H1 (cell line): ENCODE measurements at regions not wholly inside any gene's neighbourhood (a gene's known extent, or its start where the extent isn't known, plus 50 kb on each side); places are given as distances from the start of the nearest gene placed in this dataset.
A peak's percentile ranks its signal among the peaks of the same experiment; 100 is the strongest.

ENCODE experiments used
- CTCF ChIA-PET: fragments of 300-600 bp; sonication (Branson Sonifier 250); formaldehyde crosslinking; loops from one replicate; lab custom pipeline; 2021; ENCODE audit not compliant: partially characterized antibody; lab: Charles Lee
- POLR2A ChIA-PET: fragments of 300-600 bp; sonication (Branson Sonifier 250); formaldehyde crosslinking; loops from one replicate; lab custom pipeline; 2021; ENCODE audit warnings: inconsistent platforms; ENCODE audit not compliant: partially characterized antibody; lab: Charles Lee
- DNase-seq, 2 experiments: peaks; one replicate each; pipeline versions ENCODE4 v3.0.0 to v3.0.0-alpha.2; 2010 to 2022; ENCODE audit warnings: low spot score in 2 of 2, low read depth in 1 of 2, mixed read lengths in 1 of 2
- FAIRE-seq: peaks from 2 replicates; lab custom pipeline; 2011; peaks lifted over from hg19 to GRCh38; lab: Jason Lieb, UNC
- H2AFZ ChIP-seq: 2 replicates; pipeline ENCODE4 v1.8.1; 2012; ENCODE audit warnings: low read length, inconsistent platforms
- H2AK5ac ChIP-seq: 2 replicates; pipeline ENCODE4 v1.6.1; 2013; ENCODE audit warnings: low read depth, low read length
- H2BK120ac ChIP-seq: replicated peaks from 2 replicates; pipeline ENCODE3; 2013; ENCODE audit warnings: low read depth, low read length, inconsistent platforms
- H2BK12ac ChIP-seq: 2 replicates; pipeline ENCODE4 v1.6.1; 2013; ENCODE audit warnings: low read depth, low read length
- H2BK15ac ChIP-seq: 2 replicates; pipeline ENCODE4 v1.6.1; 2013; ENCODE audit warnings: low read length
- H2BK20ac ChIP-seq: 2 replicates; pipeline ENCODE4 v1.6.1; 2013; ENCODE audit warnings: low read length
- H2BK5ac ChIP-seq: 2 replicates; pipeline ENCODE4 v1.6.1; 2013; ENCODE audit warnings: low read depth, low read length
- H3K14ac ChIP-seq: 2 replicates; pipeline ENCODE4 v1.6.1; 2013; ENCODE audit warnings: inconsistent platforms; ENCODE audit not compliant: insufficient read length
- H3K18ac ChIP-seq: 2 replicates; pipeline ENCODE4 v1.6.1; 2013; ENCODE audit warnings: low read length; ENCODE audit errors: extremely low read depth
- H3K23ac ChIP-seq: 2 replicates; pipeline ENCODE4 v1.6.1; 2013; ENCODE audit warnings: inconsistent platforms; ENCODE audit not compliant: insufficient read length
- H3K23me2 ChIP-seq: 2 replicates; pipeline ENCODE4 v1.6.1; 2013; ENCODE audit warnings: low read depth, low read length
- H3K27ac ChIP-seq: 2 replicates; pipeline ENCODE4 v1.6.1; 2011; ENCODE audit warnings: low read depth, low read length, inconsistent platforms
- H3K27me3 ChIP-seq, 4 experiments: replicated peaks in 1 of 4; 1 replicate in 1 of 4; 2 replicates in 3 of 4; pipeline versions ENCODE4 v1.6.1 to v1.8.1; 2011 to 2013; ENCODE audit warnings: low read length in 3 of 4, mild to moderate bottlenecking in 3 of 4, inconsistent platforms in 2 of 4, mixed read lengths in 2 of 4, moderate library complexity in 1 of 4; ENCODE audit not compliant: control insufficient read depth in 3 of 4, insufficient read depth in 3 of 4; ENCODE audit errors: extremely low read depth in 1 of 4
- H3K36me3 ChIP-seq, 4 experiments: 2 replicates each; pipeline versions ENCODE4 v1.6.1 to v1.8.1; 2011 to 2013; ENCODE audit warnings: mild to moderate bottlenecking in 4 of 4, low read length in 3 of 4, moderate library complexity in 2 of 4, control low read depth in 1 of 4, inconsistent platforms in 1 of 4; ENCODE audit not compliant: insufficient read depth in 4 of 4, control insufficient read depth in 2 of 4
- H3K4ac ChIP-seq: replicated peaks from 2 replicates; pipeline ENCODE3; 2013; ENCODE audit warnings: low read length, low read depth, mixed read lengths, inconsistent platforms; ENCODE audit not compliant: insufficient read length
- H3K4me1 ChIP-seq, 4 experiments: replicated peaks in 1 of 4; 1 replicate in 1 of 4; 2 replicates in 3 of 4; pipeline versions ENCODE4 v1.6.1 to v1.8.1; 2011 to 2013; ENCODE audit warnings: low read length in 3 of 4, inconsistent platforms in 2 of 4, mixed read lengths in 1 of 4; ENCODE audit not compliant: insufficient read depth in 4 of 4, control insufficient read depth in 3 of 4
- H3K4me2 ChIP-seq, 2 experiments: 2 replicates each; pipeline versions ENCODE4 v1.6.1 to v1.8.1; 2011 to 2013; ENCODE audit warnings: low read depth in 2 of 2, low read length in 2 of 2, control low read depth in 1 of 2, inconsistent platforms in 1 of 2, mild to moderate bottlenecking in 1 of 2; ENCODE audit not compliant: insufficient read depth in 1 of 2
- H3K4me3 ChIP-seq, 4 experiments: fragments of 200-600, 300-600 bp in 1 of 4; sonication (generic), shearing (Covaris generic), sonication (Bioruptor Twin) in 1 of 4; 2 replicates each; pipeline versions ENCODE4 v1.5.1 to v1.8.1; 2011 to 2016; ENCODE audit warnings: low read length in 4 of 4, low read depth in 3 of 4, control low read depth in 2 of 4, inconsistent platforms in 2 of 4, mild to moderate bottlenecking in 2 of 4, mixed read lengths in 1 of 4, moderate library complexity in 1 of 4; ENCODE audit not compliant: insufficient read depth in 2 of 4; ENCODE audit errors: extremely low read depth in 1 of 4
- H3K56ac ChIP-seq: replicated peaks from 2 replicates; pipeline ENCODE3; 2013; ENCODE audit warnings: low read depth, mild to moderate bottlenecking, mixed read lengths, low read length, inconsistent platforms; ENCODE audit not compliant: insufficient read length
- H3K79me1 ChIP-seq: 2 replicates; pipeline ENCODE4 v1.6.1; 2013; ENCODE audit warnings: low read depth, low read length, control low read depth
- H3K79me2 ChIP-seq, 2 experiments: 2 replicates each; pipeline versions ENCODE4 v1.6.1 to v1.8.1; 2012 to 2013; ENCODE audit warnings: low read length in 2 of 2, mild to moderate bottlenecking in 2 of 2, inconsistent platforms in 1 of 2; ENCODE audit not compliant: insufficient read depth in 2 of 2, control insufficient read depth in 1 of 2
- H3K9ac ChIP-seq, 4 experiments: replicated peaks in 1 of 4; 1 replicate in 1 of 4; 2 replicates in 3 of 4; pipeline versions ENCODE4 v1.6.1 to v1.8.1; 2011 to 2013; ENCODE audit warnings: low read depth in 3 of 4, low read length in 3 of 4, control low read depth in 2 of 4, mild to moderate bottlenecking in 2 of 4, moderate library complexity in 2 of 4, inconsistent platforms in 1 of 4; ENCODE audit errors: extremely low read depth in 1 of 4
- H3K9me3 ChIP-seq, 2 experiments: 2 replicates each; pipeline versions ENCODE4 v1.6.1 to v1.8.1; 2012 to 2013; ENCODE audit warnings: mild to moderate bottlenecking in 2 of 2, moderate library complexity in 2 of 2, control low read depth in 1 of 2, inconsistent platforms in 1 of 2, low read depth in 1 of 2, low read length in 1 of 2, mixed read lengths in 1 of 2; ENCODE audit not compliant: insufficient read depth in 2 of 2
- H4K20me1 ChIP-seq, 2 experiments: replicated peaks in 1 of 2; 2 replicates each; pipeline versions ENCODE3 to v1.8.1; 2011 to 2013; ENCODE audit warnings: inconsistent platforms in 2 of 2, low read length in 2 of 2, mild to moderate bottlenecking in 1 of 2; ENCODE audit not compliant: insufficient read depth in 2 of 2, control insufficient read depth in 1 of 2
- H4K5ac ChIP-seq: 2 replicates; pipeline ENCODE4 v1.6.1; 2013; ENCODE audit warnings: low read length, low read depth, mixed read lengths, inconsistent platforms; ENCODE audit not compliant: insufficient read length
- H4K8ac ChIP-seq: 2 replicates; pipeline ENCODE4 v1.8.0; 2013; ENCODE audit warnings: mild to moderate bottlenecking, moderate library complexity, low read length, inconsistent platforms; ENCODE audit not compliant: insufficient read depth; ENCODE audit errors: extremely low read depth
- H4K91ac ChIP-seq: replicated peaks from 2 replicates; pipeline ENCODE3; 2013; ENCODE audit warnings: low read length, mixed read lengths, inconsistent platforms; ENCODE audit not compliant: insufficient read length
- ASH2L ChIP-seq: fragments of 200-600, 300-600 bp; sonication (generic); IDR thresholded peaks from one replicate; pipeline ENCODE4 v1.7.1; 2017; ENCODE audit warnings: low read length
- CTBP2 ChIP-seq: IDR thresholded peaks from 2 replicates; pipeline ENCODE4 v1.7.0; 2011; ENCODE audit warnings: borderline replicate concordance, mild to moderate bottlenecking, moderate library complexity, mixed read lengths, low read length; ENCODE audit not compliant: insufficient read depth, insufficient read length
- MAX ChIP-seq: IDR thresholded peaks from 2 replicates; pipeline ENCODE4 v1.6.1; 2012; ENCODE audit warnings: inconsistent platforms
- WGBS, 2 experiments: shearing (Covaris generic) in 1 of 2; methylation state at CpG; one replicate each; pipeline versions ENCODE4 v1.1.6 to v1.1.7; 2013 to 2015; ENCODE audit warnings: low lambda C conversion rate in 2 of 2, mixed read lengths in 2 of 2, inconsistent platforms in 1 of 2, low coverage in 1 of 2, missing lambda C conversion rate in 1 of 2; ENCODE audit not compliant: insufficient replicate concordance in 2 of 2, insufficient coverage in 1 of 2, insufficient read length in 1 of 2; ENCODE audit errors: extremely low coverage in 1 of 2, missing lambda C conversion rate in 1 of 2; 5-methylcytosine and 5-hydroxymethylcytosine counted together

GRCh38 chr22:49550141-49550430 lies 277.6 kb downstream of the BRD1 start:
- peak overlapping the region; percentile 20; the same call in 1 of the 2 replicates for H2AK5ac ChIP-seq
- no peak overlapping the region for H3K9ac ChIP-seq
- no peaks in the 10 kb centered on the region for H3K79me1 ChIP-seq
- H2BK5ac ChIP-seq, result no peak overlapping the region
- H3K23me2 ChIP-seq, result no peaks in the 10 kb centered on the region
- DNase-seq (no peak), FAIRE-seq (no peak)
- no peak overlapping the region for H4K5ac ChIP-seq
- whole genome bisulfite sequencing, 2 experiments, result 97% methylated on average over 3 of the region's 3 CpGs; no CpG with 5 or more reads in 1 of the 2 experiments
- ChIA-PET POLR2A (no interaction called here), CTCF (interaction anchor here (0.6 to 2.8 kb wide), 16 partner anchors 8 to 504 kb away, joined by 3 to 13 read pairs (median 3); no protein-coding TSS in a partner anchor)
- H2BK15ac ChIP-seq, result no peak overlapping the region
- no peaks in the 10 kb centered on the region; a peak in 2 of 7 replicates for H3K27me3 ChIP-seq
- no peak overlapping the region for H2AFZ ChIP-seq
- no peak overlapping the region for H3K27ac ChIP-seq
- no peak overlapping the region for H3K18ac ChIP-seq
- H3K4me3 ChIP-seq, result no peak overlapping the region
- no peak overlapping the region for H4K91ac ChIP-seq
- no peaks in the 10 kb centered on the region for H3K36me3 ChIP-seq
- H3K23ac ChIP-seq, result no peak overlapping the region
- no peak overlapping the region for H3K56ac ChIP-seq
- no peaks in the 10 kb centered on the region for H4K20me1 ChIP-seq
- H3K4ac ChIP-seq, result no peak overlapping the region
- peaks cover 0 to 5% (median 3%) of the 10 kb centered on the region in 4 experiments; a peak in 6 of 7 replicates for H3K4me1 ChIP-seq
- H3K79me2 ChIP-seq, result no peaks in the 10 kb centered on the region
- no peak overlapping the region for H2BK12ac ChIP-seq
- H3K14ac ChIP-seq, result no peak overlapping the region
- no peak overlapping the region for H2BK120ac ChIP-seq
- H4K8ac ChIP-seq, result no peak overlapping the region
- H2BK20ac ChIP-seq, result no peak overlapping the region
- H3K4me2 ChIP-seq, result no peak overlapping the region
- peaks cover 8 to 14% of the 10 kb centered on the region in 2 experiments; a peak in 3 of 4 replicates for H3K9me3 ChIP-seq
- TF ChIP-seq CTBP2, result no peak
- TF ChIP-seq MAX, result no peak
- no peak for TF ChIP-seq ASH2L
